ENCODE measurements at regions not wholly inside any gene's neighbourhood (a gene's known extent, or its start where the extent isn't known, plus 50 kb on each side); places are given as distances from the start of the nearest gene placed in this dataset.

DNA sequence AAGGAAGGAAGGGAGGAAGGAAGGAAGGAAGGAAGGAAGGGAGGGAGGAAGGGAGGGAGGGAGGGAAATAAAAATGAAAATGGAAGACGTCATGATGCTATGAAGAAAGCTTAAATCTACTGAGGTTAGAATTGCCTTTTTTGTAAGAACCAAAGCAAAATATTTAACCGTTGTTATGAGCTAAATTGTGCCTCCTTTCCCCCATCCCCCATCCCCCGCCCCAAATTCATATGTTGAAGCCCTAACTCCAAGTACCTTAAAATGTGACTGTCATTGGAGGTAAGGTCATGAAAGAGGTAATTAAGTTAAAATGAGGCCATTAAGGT is 80.1 kb upstream of the CXADR start:
- intact Hi-C loops (cut with micrococcal nuclease) = no loop called here
- H3K4me1 Mint-ChIP-seq (ENCODE audit: low read depth) = no peaks in the 10 kb centered on the region
- no peaks in the 10 kb centered on the region for H3K36me3 Mint-ChIP-seq
- ChIA-PET POLR2A (no interaction called here), CTCF (no interaction called here)
- no peak for DNase-seq
- H3K4me3 Mint-ChIP-seq = no peak overlapping the region
- no peaks in the 10 kb centered on the region for H3K9me3 Mint-ChIP-seq
- peaks cover 2% of the 10 kb centered on the region for H3K27me3 Mint-ChIP-seq
- H3K27ac Mint-ChIP-seq = no peak overlapping the region

DNA sequence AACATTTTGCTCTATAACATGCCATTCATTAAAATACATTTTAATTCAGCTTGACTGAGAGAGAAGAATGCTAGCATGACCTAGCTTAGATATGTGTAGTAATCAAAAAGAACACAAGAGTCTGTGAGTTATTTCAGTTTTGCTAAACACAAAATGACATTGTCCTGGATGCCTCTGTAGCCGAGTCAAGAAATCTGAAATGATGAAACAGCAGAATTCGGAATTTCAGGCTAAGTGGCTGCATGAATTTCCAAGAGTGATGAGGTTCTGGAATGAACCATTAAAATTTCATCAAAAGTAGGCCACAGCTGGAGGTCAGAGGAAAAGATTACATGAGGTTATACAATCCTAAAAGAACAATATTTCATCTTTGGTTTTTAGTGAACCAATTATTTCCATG is 79.1 kb upstream of the CXADR start:
- CTCF ChIA-PET = no interaction called here
- Mint-ChIP-seq H3K27me3 (peaks cover 2% of the 10 kb centered on the region), H3K4me3 (no peak overlapping the region)

DNA sequence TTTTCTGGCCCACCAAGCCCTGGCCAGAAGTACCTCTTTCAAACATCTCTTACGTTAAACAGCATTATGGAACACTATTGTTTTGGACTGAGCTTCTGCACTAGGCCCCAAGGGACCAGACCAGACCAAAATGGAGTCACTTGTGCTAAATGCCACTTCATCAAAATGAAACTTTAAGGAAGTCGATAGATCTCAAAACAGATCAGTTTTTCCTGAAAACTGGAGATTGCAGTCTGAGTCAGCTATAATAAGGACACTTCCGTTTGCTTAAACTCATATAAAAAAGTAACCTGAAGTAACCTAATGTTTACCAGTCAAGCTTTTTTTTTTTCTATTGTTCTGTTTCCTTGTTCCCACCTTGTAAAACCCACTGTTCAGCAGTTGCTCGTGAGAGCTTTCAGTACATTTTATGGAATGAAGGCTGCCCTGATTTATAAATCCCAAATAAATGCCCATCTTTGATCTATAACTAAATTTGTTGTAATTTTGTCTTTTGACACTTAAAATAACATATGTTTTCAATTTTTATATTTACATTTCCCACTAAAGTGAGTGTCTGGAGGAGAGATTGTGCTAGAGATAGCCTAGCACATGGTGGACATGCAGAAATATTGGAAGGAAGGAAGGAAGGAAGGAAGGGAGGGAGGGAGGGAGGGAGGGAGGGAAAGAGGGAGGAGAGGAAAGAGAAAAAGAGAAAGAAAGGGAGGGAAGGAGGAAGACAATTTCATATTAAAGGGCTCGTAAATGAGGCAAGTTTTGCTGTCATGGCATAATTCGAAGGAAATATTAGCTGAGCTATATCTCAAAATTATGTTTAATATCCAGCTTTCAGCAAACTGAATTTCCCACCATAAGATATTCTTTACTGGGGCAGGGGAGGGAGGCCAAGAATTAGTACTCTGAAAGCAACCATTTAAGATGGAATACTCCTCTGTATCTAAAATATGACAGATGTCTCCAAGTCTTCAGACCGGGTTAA is 77.0 kb upstream of the CXADR start:
- Mint-ChIP-seq H3K27me3 (peaks cover 7% of the 10 kb centered on the region), H3K4me1 (ENCODE audit: low read depth) (no peaks in the 10 kb centered on the region), H3K36me3 (no peaks in the 10 kb centered on the region), H3K4me3 (no peak overlapping the region), H3K27ac (no peak overlapping the region), H3K9me3 (no peaks in the 10 kb centered on the region)
- CTCF ChIA-PET = no interaction called here
- no peak for DNase-seq
- intact Hi-C loops (cut with micrococcal nuclease) = no loop called here
- POLR2A ChIA-PET = no interaction called here

More for the DNA sequence above, 79.1 kb upstream of the CXADR start:
- no peak overlapping the region for H3K27ac Mint-ChIP-seq
- intact Hi-C loops (cut with micrococcal nuclease) = no loop called here
- H3K4me1 Mint-ChIP-seq (ENCODE audit: low read depth) = no peaks in the 10 kb centered on the region
- no peaks in the 10 kb centered on the region for H3K9me3 Mint-ChIP-seq
- H3K36me3 Mint-ChIP-seq = no peaks in the 10 kb centered on the region
- no peak for DNase-seq
- POLR2A ChIA-PET = no interaction called here

DNA sequence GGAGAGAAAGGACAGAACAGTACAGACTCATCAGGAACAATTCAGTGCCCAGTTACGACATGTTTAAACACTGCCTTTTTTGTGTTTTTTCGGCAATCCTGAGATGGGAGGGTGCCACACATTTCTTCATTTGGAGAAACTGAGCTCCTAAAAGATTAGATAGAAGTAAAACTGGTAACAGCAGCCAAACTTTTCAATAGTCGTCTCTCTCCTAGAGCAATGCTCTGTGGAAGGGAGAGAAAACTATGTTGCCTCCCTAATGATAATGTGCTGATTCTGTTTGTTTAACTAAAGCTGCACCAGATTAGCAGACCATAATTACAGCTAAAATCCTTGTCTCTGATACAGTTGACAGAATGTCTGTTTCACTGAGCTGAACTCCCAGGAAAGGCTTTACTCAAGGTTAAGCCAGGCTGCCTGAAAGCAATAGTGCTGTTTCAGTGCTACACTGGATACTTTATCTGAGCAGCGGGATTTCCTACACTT is 76.2 kb upstream of the CXADR start:
- no peaks in the 10 kb centered on the region for H3K4me1 Mint-ChIP-seq (ENCODE audit: low read depth)
- H3K27me3 Mint-ChIP-seq = peaks cover 9% of the 10 kb centered on the region
- no peaks in the 10 kb centered on the region for H3K9me3 Mint-ChIP-seq
- ChIA-PET POLR2A (no interaction called here), CTCF (no interaction called here)
- no peak overlapping the region for H3K27ac Mint-ChIP-seq
- intact Hi-C loops (cut with micrococcal nuclease) = no loop called here
- H3K4me3 Mint-ChIP-seq = no peak overlapping the region
- H3K36me3 Mint-ChIP-seq = no peaks in the 10 kb centered on the region
- no peak for DNase-seq

DNA sequence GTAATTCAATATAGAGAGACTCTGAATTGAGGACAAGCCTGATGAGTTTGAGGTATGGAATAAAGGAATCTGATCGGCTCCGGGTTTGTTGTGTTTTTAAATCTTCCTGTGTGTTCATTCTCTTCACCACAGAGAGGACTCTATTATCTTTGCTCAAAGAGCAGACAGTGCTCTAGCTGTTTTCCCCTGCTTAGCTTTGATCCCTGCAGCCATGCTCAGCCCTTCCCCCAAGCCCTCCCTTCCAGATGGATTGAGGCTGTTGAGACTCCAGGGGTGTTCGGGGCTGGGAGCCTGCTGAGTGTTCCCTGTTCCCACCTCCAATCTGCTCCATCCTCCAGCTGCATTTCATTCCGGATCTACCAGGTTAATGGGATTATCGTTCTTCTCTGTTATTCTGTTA is 74.2 kb upstream of the CXADR start:
- CTCF ChIA-PET = no interaction called here
- H3K4me1 Mint-ChIP-seq (ENCODE audit: low read depth) = no peaks in the 10 kb centered on the region
- H3K27ac Mint-ChIP-seq = no peak overlapping the region
- no peak for DNase-seq
- intact Hi-C loops (cut with micrococcal nuclease) = no loop called here
- no peaks in the 10 kb centered on the region for H3K9me3 Mint-ChIP-seq
- no peak overlapping the region for H3K4me3 Mint-ChIP-seq
- peaks cover 10% of the 10 kb centered on the region for H3K27me3 Mint-ChIP-seq
- POLR2A ChIA-PET = no interaction called here
- H3K36me3 Mint-ChIP-seq = no peaks in the 10 kb centered on the region

DNA sequence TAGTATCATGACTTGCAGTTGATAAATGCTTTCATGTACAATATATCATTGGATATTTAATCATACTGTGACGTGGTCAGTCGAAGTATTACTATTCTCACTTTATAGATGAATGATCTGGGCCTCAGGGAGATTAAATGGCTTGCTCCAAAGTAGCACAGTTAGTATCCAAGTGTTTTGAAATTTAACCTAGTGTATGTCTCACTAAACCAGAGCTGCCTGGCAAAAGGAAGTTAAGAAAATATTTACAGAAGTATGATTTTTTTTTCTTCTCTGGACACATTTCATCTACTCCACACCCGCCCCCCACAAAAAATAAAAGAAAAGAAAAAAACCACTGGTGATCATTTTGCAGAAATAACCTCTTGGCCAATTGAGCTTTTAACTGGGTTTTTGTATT is 71.9 kb upstream of the CXADR start:
- Mint-ChIP-seq H3K4me3 (no peak overlapping the region), H3K27ac (no peak overlapping the region), H3K27me3 (peaks cover 12% of the 10 kb centered on the region), H3K9me3 (no peaks in the 10 kb centered on the region), H3K36me3 (no peaks in the 10 kb centered on the region), H3K4me1 (ENCODE audit: low read depth) (no peaks in the 10 kb centered on the region)
- intact Hi-C loops (cut with micrococcal nuclease) = no loop called here
- ChIA-PET POLR2A (no interaction called here), CTCF (no interaction called here)
- DNase-seq = no peak

DNA sequence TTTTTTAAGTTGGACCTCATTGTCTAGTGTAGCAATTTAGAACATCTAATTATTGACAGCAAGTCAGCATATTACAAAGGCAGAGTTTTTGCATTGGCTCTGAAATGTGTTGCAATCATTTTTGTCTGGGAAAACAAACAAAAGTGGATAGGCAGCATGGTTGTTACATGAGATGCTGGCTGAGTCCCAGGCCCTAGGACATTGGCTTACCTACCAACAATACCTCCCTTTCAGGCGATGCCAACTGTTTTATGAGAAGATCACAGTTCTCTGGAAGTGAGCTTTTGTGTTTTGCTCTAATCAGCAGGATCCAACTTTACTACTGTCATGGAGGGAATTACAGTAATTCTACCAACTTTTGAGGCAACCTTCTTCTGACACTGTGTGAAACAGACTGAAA is 71.5 kb upstream of the CXADR start:
- ChIA-PET POLR2A (no interaction called here), CTCF (no interaction called here)
- H3K27ac Mint-ChIP-seq = no peak overlapping the region
- no peak for DNase-seq
- intact Hi-C loops (cut with micrococcal nuclease) = no loop called here
- H3K4me1 Mint-ChIP-seq (ENCODE audit: low read depth) = no peaks in the 10 kb centered on the region
- H3K36me3 Mint-ChIP-seq = no peaks in the 10 kb centered on the region
- no peak overlapping the region for H3K4me3 Mint-ChIP-seq
- no peaks in the 10 kb centered on the region for H3K9me3 Mint-ChIP-seq
- peaks cover 12% of the 10 kb centered on the region for H3K27me3 Mint-ChIP-seq

DNA sequence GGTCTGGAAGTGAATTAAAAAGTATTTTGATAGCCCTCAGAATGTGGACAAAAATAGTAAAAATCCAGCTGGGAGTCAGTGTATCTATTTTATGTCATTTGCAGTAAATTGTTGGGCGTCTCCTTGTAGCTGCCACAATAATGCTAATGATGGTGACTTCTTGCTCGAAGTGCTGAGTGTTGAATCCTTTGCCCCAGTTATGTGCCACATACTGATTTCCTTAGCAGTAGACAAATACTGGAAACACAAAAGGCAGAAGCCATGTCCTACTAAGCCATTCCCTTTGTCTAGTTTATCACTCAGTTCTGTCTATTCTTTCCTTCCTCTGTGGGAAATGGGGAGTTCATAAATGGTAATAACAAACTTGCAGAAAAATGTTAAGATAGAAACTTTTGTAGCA is 70.7 kb upstream of the CXADR start:
- no peak overlapping the region for H3K27ac Mint-ChIP-seq
- no peaks in the 10 kb centered on the region for H3K36me3 Mint-ChIP-seq
- peaks cover 12% of the 10 kb centered on the region for H3K27me3 Mint-ChIP-seq
- no peak overlapping the region for H3K4me3 Mint-ChIP-seq
- H3K4me1 Mint-ChIP-seq (ENCODE audit: low read depth) = no peaks in the 10 kb centered on the region
- intact Hi-C loops (cut with micrococcal nuclease) = no loop called here
- ChIA-PET POLR2A (no interaction called here), CTCF (no interaction called here)
- no peaks in the 10 kb centered on the region for H3K9me3 Mint-ChIP-seq
- no peak for DNase-seq

DNA sequence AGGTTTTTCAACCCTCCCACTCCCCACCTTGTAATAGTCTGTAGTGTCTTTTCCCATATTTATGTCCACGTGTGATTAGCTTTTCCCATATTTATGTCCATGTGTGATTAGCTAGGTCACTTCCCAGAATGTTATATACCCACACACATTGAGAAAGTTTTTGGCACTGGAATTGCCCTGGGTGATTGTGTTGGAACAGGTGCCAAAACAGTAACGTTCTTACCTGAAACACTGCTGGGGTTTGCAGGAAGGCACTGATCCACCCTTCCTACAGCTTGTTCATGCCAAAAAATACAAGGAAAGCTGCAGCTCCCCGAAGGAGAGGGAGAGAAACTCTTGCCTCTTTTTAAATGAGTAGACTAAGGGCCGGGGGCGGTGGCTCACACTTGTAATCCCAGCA is 68.0 kb upstream of the CXADR start:
- ChIA-PET CTCF (no interaction called here), POLR2A (no interaction called here)
- intact Hi-C loops (cut with micrococcal nuclease) = no loop called here
- H3K27me3 Mint-ChIP-seq = peaks cover 7% of the 10 kb centered on the region
- no peak for DNase-seq
- H3K27ac Mint-ChIP-seq = no peak overlapping the region
- H3K4me3 Mint-ChIP-seq = no peak overlapping the region
- H3K9me3 Mint-ChIP-seq = no peaks in the 10 kb centered on the region
- H3K4me1 Mint-ChIP-seq (ENCODE audit: low read depth) = no peaks in the 10 kb centered on the region
- H3K36me3 Mint-ChIP-seq = no peaks in the 10 kb centered on the region

DNA sequence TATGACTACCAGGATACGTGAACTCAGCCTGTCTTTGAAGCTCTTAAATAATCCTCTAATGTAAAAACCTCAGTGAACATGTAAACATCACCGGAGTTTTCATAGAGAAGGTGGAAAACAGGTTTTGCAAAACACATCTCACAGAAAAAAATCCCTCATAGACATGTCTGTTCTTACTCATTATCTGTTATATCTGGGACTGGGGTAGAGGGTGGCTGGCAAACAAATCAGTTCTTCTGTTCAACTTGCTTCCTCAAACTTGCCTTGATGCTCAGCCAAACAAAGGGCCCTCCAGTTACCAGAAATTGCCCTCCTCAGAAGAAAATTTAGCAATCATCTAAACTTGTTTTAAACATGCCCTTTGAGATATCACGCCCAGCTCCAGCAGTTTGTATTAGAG is 66.1 kb upstream of the CXADR start:
- ChIA-PET CTCF (no interaction called here), POLR2A (no interaction called here)
- Mint-ChIP-seq H3K36me3 (no peaks in the 10 kb centered on the region), H3K27ac (no peak overlapping the region), H3K27me3 (peaks cover 4% of the 10 kb centered on the region), H3K4me3 (no peak overlapping the region), H3K4me1 (ENCODE audit: low read depth) (no peaks in the 10 kb centered on the region), H3K9me3 (no peaks in the 10 kb centered on the region)
- intact Hi-C loops (cut with micrococcal nuclease) = no loop called here
- DNase-seq = no peak

DNA sequence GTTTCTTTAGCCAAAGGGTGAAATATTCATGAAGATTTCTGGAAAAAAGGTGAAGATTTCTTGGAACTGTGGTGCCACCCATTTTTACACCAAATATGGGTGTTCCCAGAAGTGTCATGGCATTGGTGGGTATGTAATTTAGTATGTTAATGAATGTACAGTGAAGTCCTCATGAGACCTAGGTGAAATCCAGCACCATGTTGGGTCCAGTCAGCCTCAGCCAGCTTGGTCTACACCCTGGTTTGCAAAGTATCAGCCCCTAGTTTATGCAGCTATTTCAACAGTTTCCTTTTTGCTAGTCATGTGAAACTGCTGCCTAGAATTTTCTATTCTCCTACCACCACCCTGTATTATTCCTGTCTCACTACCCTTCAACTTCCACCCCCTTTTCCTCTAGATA is 63.1 kb upstream of the CXADR start:
- DNase-seq = no peak
- Mint-ChIP-seq H3K4me3 (no peak overlapping the region), H3K27ac (no peak overlapping the region), H3K27me3 (peaks cover 3% of the 10 kb centered on the region), H3K36me3 (peaks cover 2% of the 10 kb centered on the region), H3K4me1 (ENCODE audit: low read depth) (peaks cover 6% of the 10 kb centered on the region), H3K9me3 (no peaks in the 10 kb centered on the region)
- intact Hi-C loops (cut with micrococcal nuclease) = no loop called here
- ChIA-PET POLR2A (no interaction called here), CTCF (no interaction called here)

DNA sequence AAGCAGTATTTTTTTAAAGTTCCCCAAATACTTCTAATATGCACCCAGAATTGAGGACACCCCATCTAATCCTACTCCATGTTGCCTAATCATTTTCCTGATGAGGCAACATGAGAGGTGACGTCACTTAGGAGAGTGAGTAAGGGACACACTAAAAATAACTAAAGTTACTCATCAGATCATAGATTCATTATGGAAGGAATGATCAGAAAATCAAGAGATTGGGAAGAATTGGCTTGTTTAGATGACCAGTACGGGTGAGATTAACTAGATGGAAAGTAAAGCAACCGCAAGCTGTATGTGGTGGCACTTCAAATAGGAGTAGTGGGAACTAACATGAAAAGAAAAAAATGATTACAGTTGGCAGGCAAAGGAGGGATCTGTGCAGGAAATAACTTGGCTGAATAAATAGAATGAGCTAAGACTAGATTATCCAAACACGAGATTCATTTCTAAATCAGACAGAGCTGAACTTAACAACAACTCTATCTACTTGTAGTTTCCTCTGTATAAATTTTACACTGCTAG is 61.4 kb upstream of the CXADR start:
- no peak overlapping the region for H3K27ac Mint-ChIP-seq
- H3K4me3 Mint-ChIP-seq = no peak overlapping the region
- no peak for DNase-seq
- intact Hi-C loops (cut with micrococcal nuclease) = no loop called here
- H3K9me3 Mint-ChIP-seq = no peaks in the 10 kb centered on the region
- POLR2A ChIA-PET = no interaction called here
- H3K4me1 Mint-ChIP-seq (ENCODE audit: low read depth) = peaks cover 6% of the 10 kb centered on the region
- H3K27me3 Mint-ChIP-seq = peaks cover 4% of the 10 kb centered on the region
- CTCF ChIA-PET = no interaction called here
- peaks cover 2% of the 10 kb centered on the region for H3K36me3 Mint-ChIP-seq

DNA sequence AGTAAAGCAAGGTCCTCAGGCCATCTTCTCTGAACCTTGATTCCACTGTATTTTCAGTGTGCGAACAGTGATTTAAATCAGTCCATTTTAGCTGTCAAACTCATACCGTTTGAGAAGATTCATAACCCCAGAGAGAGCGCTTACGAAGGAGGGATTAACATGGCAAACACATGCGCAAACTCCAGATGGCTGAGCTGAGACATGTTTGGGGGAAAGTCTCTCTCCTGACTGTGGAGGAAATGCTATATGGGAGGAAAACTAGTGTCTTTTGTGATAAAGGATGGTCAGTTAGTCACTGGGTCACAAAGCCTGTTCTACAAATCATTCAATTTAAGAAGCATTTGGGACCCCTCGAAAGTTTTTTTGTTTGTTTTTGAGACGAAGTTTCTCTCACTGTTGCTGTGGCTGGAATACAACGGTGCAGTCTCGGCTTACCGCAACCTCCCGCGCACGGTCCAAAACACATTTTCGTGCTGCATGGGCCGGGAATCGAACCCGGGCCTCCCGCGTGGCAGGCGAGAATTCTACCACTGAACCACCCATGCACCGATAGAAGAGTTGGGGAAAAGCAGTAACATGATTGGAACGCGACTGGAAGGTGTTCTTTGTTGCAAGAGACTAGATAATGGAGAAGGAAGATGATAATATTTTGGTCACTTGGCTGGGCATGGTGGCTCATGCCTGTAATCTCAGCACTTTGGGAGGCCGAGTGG is 58.4 kb upstream of the CXADR start:
- intact Hi-C loops (cut with micrococcal nuclease) = no loop called here
- DNase-seq = peak; percentile 62
- H3K27ac Mint-ChIP-seq = peak overlapping the region; percentile 75
- peaks cover 6% of the 10 kb centered on the region for H3K4me1 Mint-ChIP-seq (ENCODE audit: low read depth)
- H3K27me3 Mint-ChIP-seq = peaks cover 7% of the 10 kb centered on the region
- no peaks in the 10 kb centered on the region for H3K9me3 Mint-ChIP-seq
- POLR2A ChIA-PET = no interaction called here
- peak overlapping the region; percentile 47 for H3K4me3 Mint-ChIP-seq
- CTCF ChIA-PET = no interaction called here
- peaks cover 2% of the 10 kb centered on the region for H3K36me3 Mint-ChIP-seq

Data from activated CD4-positive, alpha-beta memory T cell treated with anti-CD3 and anti-CD28 coated beads for 36 hours (primary cell).